ENCODE measurements at regions not wholly inside any gene's neighbourhood (a gene's known extent, or its start where the extent isn't known, plus 50 kb on each side); places are given as distances from the start of the nearest gene placed in this dataset.

DNA sequence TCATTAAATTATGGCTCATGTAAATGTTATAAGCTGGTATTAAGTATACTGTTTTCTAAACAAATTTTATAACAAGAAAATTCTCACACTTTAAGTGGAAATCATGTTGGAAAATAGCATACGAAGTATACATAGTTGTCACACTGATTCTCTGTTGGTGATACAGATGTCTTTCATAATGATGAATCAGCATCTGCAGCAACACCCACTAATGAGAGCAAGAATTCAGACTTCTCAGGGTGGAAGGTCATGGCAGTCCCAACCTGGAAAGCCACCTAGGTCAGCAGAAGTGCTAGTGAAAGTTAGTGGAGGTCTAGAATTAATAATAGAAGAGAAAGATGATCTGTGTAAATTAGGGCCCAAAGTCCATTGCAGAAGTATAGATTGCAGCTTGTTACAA lies 719.7 kb upstream of the MIR17HG start (continued):
- TF ChIP-seq ZNF239 (tag by site-specific recombination; IDR thresholded peaks at IDR 0.05) (no peak), ZNF311 (tag by site-specific recombination; IDR thresholded peaks at IDR 0.05; ENCODE audit: borderline replicate concordance) (no peak)

DNA sequence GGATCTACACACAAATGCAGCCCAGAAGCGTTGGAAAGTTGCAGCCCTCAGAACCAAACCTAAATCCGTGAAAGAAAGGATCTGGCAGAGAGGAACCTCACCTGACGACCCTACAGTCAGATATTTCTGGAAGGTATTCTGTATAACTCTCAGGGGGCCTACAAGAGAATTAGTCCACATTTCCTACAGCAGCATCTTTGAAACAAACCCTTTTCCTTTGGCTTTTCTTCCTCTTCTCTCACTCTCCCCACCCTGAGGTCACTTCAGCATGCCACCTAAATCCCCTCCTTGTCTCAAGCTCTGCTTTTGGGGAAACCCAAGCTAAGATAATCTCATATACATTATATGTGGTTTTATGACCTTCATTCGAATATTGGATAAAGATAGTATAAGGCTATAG lies 719.0 kb upstream of the MIR17HG start:
- no peaks in the 10 kb centered on the region for H3K36me3 ChIP-seq (ENCODE audit: control insufficient read depth in 2 of 2, insufficient read depth in 1 of 2, low read length in 2 of 2)
- no peaks in the 10 kb centered on the region for H3K4me1 ChIP-seq (ENCODE audit: control insufficient read depth, insufficient read depth, low read length)
- H3K9me3 ChIP-seq (ENCODE audit: control insufficient read depth, insufficient read depth, low read depth, low read length), result no peaks in the 10 kb centered on the region
- CTCF ChIA-PET, result no interaction called here
- TF ChIP-seq ZNF555 (tag by site-specific recombination; conservative IDR thresholded peaks at IDR 0.05) (no peak), ZNF274 (IDR thresholded peaks at IDR 0.05; ENCODE audit: low read length) (no peak), ZNF274 (tag by site-specific recombination; IDR thresholded peaks at IDR 0.05; ENCODE audit: borderline replicate concordance) (no peak)
- TF ChIP-seq, protein P1, sequence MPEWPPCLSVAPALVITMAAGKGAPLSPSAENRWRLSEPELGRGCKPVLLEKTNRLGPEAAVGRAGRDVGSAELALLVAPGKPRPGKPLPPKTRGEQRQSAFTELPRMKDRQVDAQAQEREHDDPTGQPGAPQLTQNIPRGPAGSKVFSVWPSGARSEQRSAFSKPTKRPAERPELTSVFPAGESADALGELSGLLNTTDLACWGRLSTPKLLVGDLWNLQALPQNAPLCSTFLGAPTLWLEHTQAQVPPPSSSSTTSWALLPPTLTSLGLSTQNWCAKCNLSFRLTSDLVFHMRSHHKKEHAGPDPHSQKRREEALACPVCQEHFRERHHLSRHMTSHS (tag by site-specific recombination; IDR thresholded peaks at IDR 0.05), result no peak
- TF ChIP-seq, protein P2, sequence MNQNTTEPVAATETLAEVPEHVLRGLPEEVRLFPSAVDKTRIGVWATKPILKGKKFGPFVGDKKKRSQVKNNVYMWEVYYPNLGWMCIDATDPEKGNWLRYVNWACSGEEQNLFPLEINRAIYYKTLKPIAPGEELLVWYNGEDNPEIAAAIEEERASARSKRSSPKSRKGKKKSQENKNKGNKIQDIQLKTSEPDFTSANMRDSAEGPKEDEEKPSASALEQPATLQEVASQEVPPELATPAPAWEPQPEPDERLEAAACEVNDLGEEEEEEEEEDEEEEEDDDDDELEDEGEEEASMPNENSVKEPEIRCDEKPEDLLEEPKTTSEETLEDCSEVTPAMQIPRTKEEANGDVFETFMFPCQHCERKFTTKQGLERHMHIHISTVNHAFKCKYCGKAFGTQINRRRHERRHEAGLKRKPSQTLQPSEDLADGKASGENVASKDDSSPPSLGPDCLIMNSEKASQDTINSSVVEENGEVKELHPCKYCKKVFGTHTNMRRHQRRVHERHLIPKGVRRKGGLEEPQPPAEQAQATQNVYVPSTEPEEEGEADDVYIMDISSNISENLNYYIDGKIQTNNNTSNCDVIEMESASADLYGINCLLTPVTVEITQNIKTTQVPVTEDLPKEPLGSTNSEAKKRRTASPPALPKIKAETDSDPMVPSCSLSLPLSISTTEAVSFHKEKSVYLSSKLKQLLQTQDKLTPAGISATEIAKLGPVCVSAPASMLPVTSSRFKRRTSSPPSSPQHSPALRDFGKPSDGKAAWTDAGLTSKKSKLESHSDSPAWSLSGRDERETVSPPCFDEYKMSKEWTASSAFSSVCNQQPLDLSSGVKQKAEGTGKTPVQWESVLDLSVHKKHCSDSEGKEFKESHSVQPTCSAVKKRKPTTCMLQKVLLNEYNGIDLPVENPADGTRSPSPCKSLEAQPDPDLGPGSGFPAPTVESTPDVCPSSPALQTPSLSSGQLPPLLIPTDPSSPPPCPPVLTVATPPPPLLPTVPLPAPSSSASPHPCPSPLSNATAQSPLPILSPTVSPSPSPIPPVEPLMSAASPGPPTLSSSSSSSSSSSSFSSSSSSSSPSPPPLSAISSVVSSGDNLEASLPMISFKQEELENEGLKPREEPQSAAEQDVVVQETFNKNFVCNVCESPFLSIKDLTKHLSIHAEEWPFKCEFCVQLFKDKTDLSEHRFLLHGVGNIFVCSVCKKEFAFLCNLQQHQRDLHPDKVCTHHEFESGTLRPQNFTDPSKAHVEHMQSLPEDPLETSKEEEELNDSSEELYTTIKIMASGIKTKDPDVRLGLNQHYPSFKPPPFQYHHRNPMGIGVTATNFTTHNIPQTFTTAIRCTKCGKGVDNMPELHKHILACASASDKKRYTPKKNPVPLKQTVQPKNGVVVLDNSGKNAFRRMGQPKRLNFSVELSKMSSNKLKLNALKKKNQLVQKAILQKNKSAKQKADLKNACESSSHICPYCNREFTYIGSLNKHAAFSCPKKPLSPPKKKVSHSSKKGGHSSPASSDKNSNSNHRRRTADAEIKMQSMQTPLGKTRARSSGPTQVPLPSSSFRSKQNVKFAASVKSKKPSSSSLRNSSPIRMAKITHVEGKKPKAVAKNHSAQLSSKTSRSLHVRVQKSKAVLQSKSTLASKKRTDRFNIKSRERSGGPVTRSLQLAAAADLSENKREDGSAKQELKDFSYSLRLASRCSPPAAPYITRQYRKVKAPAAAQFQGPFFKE (tag by site-specific recombination; IDR thresholded peaks at IDR 0.05; ENCODE audit: borderline replicate concordance), result no peak
- no peak overlapping the region for H3K27ac ChIP-seq (ENCODE audit: extremely low read depth, low read depth, low read length)
- H3K4me3 ChIP-seq (ENCODE audit: low read depth, low read length), result no peak overlapping the region
- POLR2A ChIA-PET, result no interaction called here

DNA sequence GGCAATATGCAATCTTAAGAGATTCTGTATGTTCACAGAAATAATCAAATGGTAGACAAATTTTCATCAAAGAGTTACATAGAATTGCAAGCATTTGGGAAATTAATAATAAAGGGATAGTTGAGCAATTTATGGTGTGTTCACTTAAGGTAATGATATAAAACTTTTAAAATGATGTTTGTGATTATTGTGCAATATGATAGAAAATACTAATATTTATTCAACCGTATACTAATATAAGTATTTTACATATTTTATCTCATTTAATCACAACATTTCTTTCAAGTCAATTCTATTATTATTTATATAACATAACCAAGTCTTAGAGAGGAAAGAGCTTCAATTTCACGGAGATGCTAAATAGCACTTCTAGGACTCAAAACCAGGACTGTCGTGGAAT lies 716.8 kb upstream of the MIR17HG start:
- H3K27ac ChIP-seq (ENCODE audit: extremely low read depth, low read depth, low read length), result no peak overlapping the region
- TF ChIP-seq ZNF514 (tag by site-specific recombination; IDR thresholded peaks at IDR 0.05) (no peak), ZNF138 (tag by site-specific recombination; IDR thresholded peaks at IDR 0.05; ENCODE audit: borderline replicate concordance) (no peak), ZNF626 (tag by site-specific recombination; IDR thresholded peaks at IDR 0.05) (no peak), ZNF600 (tag by site-specific recombination; IDR thresholded peaks at IDR 0.05) (no peak), ZSCAN30 (tag by site-specific recombination; IDR thresholded peaks at IDR 0.05) (no peak), OSR2 (tag by site-specific recombination; IDR thresholded peaks at IDR 0.05) (no peak), RBAK (tag by site-specific recombination; IDR thresholded peaks at IDR 0.05) (no peak), ZNF19 (tag by site-specific recombination; IDR thresholded peaks at IDR 0.05; ENCODE audit: low read depth) (no peak)
- TF ChIP-seq, protein P3, sequence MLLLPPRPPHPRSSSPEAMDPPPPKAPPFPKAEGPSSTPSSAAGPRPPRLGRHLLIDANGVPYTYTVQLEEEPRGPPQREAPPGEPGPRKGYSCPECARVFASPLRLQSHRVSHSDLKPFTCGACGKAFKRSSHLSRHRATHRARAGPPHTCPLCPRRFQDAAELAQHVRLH (tag by site-specific recombination; IDR thresholded peaks at IDR 0.05), result no peak
- TF ChIP-seq, protein P4, sequence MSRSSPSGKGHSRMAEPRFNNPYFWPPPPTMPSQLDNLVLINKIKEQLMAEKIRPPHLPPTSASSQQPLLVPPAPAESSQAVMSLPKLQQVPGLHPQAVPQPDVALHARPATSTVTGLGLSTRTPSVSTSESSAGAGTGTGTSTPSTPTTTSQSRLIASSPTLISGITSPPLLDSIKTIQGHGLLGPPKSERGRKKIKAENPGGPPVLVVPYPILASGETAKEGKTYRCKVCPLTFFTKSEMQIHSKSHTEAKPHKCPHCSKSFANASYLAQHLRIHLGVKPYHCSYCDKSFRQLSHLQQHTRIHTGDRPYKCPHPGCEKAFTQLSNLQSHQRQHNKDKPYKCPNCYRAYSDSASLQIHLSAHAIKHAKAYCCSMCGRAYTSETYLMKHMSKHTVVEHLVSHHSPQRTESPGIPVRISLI (tag by site-specific recombination; IDR thresholded peaks at IDR 0.05), result no peak
- TF ChIP-seq, protein P5, sequence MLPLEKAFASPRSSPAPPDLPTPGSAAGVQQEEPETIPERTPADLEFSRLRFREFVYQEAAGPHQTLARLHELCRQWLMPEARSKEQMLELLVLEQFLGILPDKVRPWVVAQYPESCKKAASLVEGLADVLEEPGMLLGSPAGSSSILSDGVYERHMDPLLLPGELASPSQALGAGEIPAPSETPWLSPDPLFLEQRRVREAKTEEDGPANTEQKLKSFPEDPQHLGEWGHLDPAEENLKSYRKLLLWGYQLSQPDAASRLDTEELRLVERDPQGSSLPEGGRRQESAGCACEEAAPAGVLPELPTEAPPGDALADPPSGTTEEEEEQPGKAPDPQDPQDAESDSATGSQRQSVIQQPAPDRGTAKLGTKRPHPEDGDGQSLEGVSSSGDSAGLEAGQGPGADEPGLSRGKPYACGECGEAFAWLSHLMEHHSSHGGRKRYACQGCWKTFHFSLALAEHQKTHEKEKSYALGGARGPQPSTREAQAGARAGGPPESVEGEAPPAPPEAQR (tag by site-specific recombination; IDR thresholded peaks at IDR 0.05), result no peak
- TF ChIP-seq, protein P6, sequence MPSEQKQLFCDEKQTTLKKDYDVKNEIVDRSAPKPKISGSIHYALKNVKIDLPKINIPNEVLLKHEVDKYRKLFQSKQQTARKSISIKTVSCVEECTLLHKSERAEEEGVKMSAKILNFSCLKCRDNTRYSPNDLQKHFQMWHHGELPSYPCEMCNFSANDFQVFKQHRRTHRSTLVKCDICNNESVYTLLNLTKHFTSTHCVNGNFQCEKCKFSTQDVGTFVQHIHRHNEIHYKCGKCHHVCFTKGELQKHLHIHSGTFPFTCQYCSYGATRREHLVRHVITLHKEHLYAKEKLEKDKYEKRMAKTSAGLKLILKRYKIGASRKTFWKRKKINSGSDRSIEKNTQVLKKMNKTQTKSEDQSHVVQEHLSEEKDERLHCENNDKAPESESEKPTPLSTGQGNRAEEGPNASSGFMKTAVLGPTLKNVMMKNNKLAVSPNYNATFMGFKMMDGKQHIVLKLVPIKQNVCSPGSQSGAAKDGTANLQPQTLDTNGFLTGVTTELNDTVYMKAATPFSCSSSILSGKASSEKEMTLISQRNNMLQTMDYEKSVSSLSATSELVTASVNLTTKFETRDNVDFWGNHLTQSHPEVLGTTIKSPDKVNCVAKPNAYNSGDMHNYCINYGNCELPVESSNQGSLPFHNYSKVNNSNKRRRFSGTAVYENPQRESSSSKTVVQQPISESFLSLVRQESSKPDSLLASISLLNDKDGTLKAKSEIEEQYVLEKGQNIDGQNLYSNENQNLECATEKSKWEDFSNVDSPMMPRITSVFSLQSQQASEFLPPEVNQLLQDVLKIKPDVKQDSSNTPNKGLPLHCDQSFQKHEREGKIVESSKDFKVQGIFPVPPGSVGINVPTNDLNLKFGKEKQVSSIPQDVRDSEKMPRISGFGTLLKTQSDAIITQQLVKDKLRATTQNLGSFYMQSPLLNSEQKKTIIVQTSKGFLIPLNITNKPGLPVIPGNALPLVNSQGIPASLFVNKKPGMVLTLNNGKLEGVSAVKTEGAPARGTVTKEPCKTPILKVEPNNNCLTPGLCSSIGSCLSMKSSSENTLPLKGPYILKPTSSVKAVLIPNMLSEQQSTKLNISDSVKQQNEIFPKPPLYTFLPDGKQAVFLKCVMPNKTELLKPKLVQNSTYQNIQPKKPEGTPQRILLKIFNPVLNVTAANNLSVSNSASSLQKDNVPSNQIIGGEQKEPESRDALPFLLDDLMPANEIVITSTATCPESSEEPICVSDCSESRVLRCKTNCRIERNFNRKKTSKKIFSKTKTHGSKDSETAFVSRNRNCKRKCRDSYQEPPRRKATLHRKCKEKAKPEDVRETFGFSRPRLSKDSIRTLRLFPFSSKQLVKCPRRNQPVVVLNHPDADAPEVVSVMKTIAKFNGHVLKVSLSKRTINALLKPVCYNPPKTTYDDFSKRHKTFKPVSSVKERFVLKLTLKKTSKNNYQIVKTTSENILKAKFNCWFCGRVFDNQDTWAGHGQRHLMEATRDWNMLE (tag by site-specific recombination; conservative IDR thresholded peaks at IDR 0.05; ENCODE audit: low read depth), result no peak

More for the DNA sequence above, 716.8 kb upstream of the MIR17HG start:
- ChIA-PET CTCF (no interaction called here), POLR2A (no interaction called here)
- Histone ChIP-seq H3K36me3 (ENCODE audit: control insufficient read depth in 2 of 2, insufficient read depth in 1 of 2, low read length in 2 of 2) (no peaks in the 10 kb centered on the region), H3K4me1 (ENCODE audit: control insufficient read depth, insufficient read depth, low read length) (no peaks in the 10 kb centered on the region), H3K4me3 (ENCODE audit: low read depth, low read length) (no peak overlapping the region), H3K9me3 (ENCODE audit: control insufficient read depth, insufficient read depth, low read depth, low read length) (no peaks in the 10 kb centered on the region)

Data from HEK293 (cell line).